OCI-LY1 (cell line): ENCODE measurements at regions not wholly inside any gene's neighbourhood (a gene's known extent, or its start where the extent isn't known, plus 50 kb on each side); places are given as distances from the start of the nearest gene placed in this dataset.
"Not testable (repeated sequence)": the region's sequence is repeated elsewhere in the genome, so short reads cannot be mapped to it uniquely, and the experiment has no call there.

Source experiments
- EZH2 ChIP-seq: fragments of 200-600 bp; sonication (generic), shearing (Covaris generic); IDR thresholded peaks from 2 replicates; pipeline ENCODE4 v1.8.0; 2017; ENCODE audit warnings: borderline replicate concordance, mixed run types, mild to moderate bottlenecking, antibody characterized with exemption, low read length, moderate library complexity, mixed read lengths
- TF ChIP-seq, protein P1 (sequence below): fragments of 200-600 bp; sonication (generic), shearing (Covaris generic); IDR thresholded peaks from 2 replicates; pipeline ENCODE4 v1.5.1; 2017; ENCODE audit warnings: mild to moderate bottlenecking, antibody characterized with exemption, low read length, moderate library complexity, mixed read lengths

DNA sequence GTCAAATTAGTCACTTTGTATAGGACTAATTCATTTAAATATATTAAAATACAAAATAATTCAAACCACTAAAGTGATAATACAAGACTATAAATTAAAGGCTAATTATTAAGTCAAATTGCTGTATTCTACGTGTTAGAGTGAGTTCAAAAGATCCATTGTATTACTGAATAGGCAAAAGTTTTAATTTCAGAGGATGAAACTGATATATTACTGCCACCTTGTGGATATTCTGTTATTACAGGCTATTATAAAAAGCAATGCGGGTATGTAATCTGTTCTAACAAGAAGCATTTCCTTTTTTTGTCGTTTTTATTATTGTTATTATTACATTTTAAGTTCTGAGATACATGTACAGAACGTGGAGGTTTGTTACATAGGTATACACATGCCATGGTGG, 66.7 kb upstream of the XKR3 start:
- TF ChIP-seq, protein P1, sequence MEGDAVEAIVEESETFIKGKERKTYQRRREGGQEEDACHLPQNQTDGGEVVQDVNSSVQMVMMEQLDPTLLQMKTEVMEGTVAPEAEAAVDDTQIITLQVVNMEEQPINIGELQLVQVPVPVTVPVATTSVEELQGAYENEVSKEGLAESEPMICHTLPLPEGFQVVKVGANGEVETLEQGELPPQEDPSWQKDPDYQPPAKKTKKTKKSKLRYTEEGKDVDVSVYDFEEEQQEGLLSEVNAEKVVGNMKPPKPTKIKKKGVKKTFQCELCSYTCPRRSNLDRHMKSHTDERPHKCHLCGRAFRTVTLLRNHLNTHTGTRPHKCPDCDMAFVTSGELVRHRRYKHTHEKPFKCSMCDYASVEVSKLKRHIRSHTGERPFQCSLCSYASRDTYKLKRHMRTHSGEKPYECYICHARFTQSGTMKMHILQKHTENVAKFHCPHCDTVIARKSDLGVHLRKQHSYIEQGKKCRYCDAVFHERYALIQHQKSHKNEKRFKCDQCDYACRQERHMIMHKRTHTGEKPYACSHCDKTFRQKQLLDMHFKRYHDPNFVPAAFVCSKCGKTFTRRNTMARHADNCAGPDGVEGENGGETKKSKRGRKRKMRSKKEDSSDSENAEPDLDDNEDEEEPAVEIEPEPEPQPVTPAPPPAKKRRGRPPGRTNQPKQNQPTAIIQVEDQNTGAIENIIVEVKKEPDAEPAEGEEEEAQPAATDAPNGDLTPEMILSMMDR, result peak; percentile 6; the same call in 1 of the 2 replicates
- not testable (repeated sequence) for TF ChIP-seq EZH2
